ENCODE measurements at regions not wholly inside any gene's neighbourhood (a gene's known extent, or its start where the extent isn't known, plus 50 kb on each side); places are given as distances from the start of the nearest gene placed in this dataset.
A peak's percentile ranks its signal among the peaks of the same experiment; 100 is the strongest.
"Not testable (repeated sequence)": the region's sequence is repeated elsewhere in the genome, so short reads cannot be mapped to it uniquely, and the experiment has no call there.

- Mint-ChIP-seq H3K27ac (no peak overlapping the region), H3K4me3 (ENCODE audit: low read depth) (no peak overlapping the region), H3K9me3 (ENCODE audit: low read depth) (peaks cover 2% of the 10 kb centered on the region), H3K4me1 (ENCODE audit: low read depth) (no peaks in the 10 kb centered on the region), H3K36me3 (ENCODE audit: insufficient read depth) (no peaks in the 10 kb centered on the region), H3K27me3 (no peaks in the 10 kb centered on the region)
- no peak for TF ChIP-seq CTCF (IDR thresholded peaks at IDR 0.05; ENCODE audit: unreplicated experiment)
- no peak for DNase-seq (ENCODE audit: low spot score, unreplicated experiment)
Observed at GRCh38 chr2:185984670-185985069, 246.1 kb downstream of the FSIP2 start.

GRCh38 chr2:185988907-185989306, 250.3 kb downstream of the FSIP2 start:
- not testable (repeated sequence) for H3K9me3 Mint-ChIP-seq (ENCODE audit: low read depth); H3K27ac Mint-ChIP-seq; DNase-seq (ENCODE audit: low spot score, unreplicated experiment); H3K4me1 Mint-ChIP-seq (ENCODE audit: low read depth); H3K4me3 Mint-ChIP-seq (ENCODE audit: low read depth); H3K27me3 Mint-ChIP-seq; H3K36me3 Mint-ChIP-seq (ENCODE audit: insufficient read depth)

- H3K4me1 Mint-ChIP-seq (ENCODE audit: low read depth), result no peaks in the 10 kb centered on the region
- H3K27ac Mint-ChIP-seq, result peak overlapping the region; percentile 17
- no peaks in the 10 kb centered on the region for H3K36me3 Mint-ChIP-seq (ENCODE audit: insufficient read depth)
- H3K9me3 Mint-ChIP-seq (ENCODE audit: low read depth), result no peaks in the 10 kb centered on the region
- TF ChIP-seq CTCF (IDR thresholded peaks at IDR 0.05; ENCODE audit: unreplicated experiment), result no peak
- no peaks in the 10 kb centered on the region for H3K27me3 Mint-ChIP-seq
- DNase-seq (ENCODE audit: low spot score, unreplicated experiment), result no peak
- H3K4me3 Mint-ChIP-seq (ENCODE audit: low read depth), result no peak overlapping the region
Observed at GRCh38 chr2:185990861-185991525, 252.4 kb downstream of the FSIP2 start.

GRCh38 chr2:185998562-185999070, 260.0 kb downstream of the FSIP2 start:
- H3K4me1 Mint-ChIP-seq (ENCODE audit: low read depth), result no peaks in the 10 kb centered on the region
- H3K4me3 Mint-ChIP-seq (ENCODE audit: low read depth), result no peak overlapping the region
- no peak overlapping the region for H3K27ac Mint-ChIP-seq
- TF ChIP-seq CTCF (IDR thresholded peaks at IDR 0.05; ENCODE audit: unreplicated experiment), result no peak
- DNase-seq (ENCODE audit: low spot score, unreplicated experiment), result no peak
- no peaks in the 10 kb centered on the region for H3K36me3 Mint-ChIP-seq (ENCODE audit: insufficient read depth)
- no peaks in the 10 kb centered on the region for H3K27me3 Mint-ChIP-seq
- H3K9me3 Mint-ChIP-seq (ENCODE audit: low read depth), result no peaks in the 10 kb centered on the region

GRCh38 chr2:186009341-186009740, 270.7 kb downstream of the FSIP2 start:
- DNase-seq (ENCODE audit: low spot score, unreplicated experiment), result no peak
- H3K4me1 Mint-ChIP-seq (ENCODE audit: low read depth), result no peaks in the 10 kb centered on the region
- H3K4me3 Mint-ChIP-seq (ENCODE audit: low read depth), result no peak overlapping the region
- peaks cover 3% of the 10 kb centered on the region for H3K36me3 Mint-ChIP-seq (ENCODE audit: insufficient read depth)
- peaks cover 26% of the 10 kb centered on the region for H3K9me3 Mint-ChIP-seq (ENCODE audit: low read depth)
- no peak overlapping the region for H3K27ac Mint-ChIP-seq
- no peak for TF ChIP-seq CTCF (IDR thresholded peaks at IDR 0.05; ENCODE audit: unreplicated experiment)
- no peaks in the 10 kb centered on the region for H3K27me3 Mint-ChIP-seq

GRCh38 chr2:186017278-186017677, 278.7 kb downstream of the FSIP2 start:
- Mint-ChIP-seq H3K9me3 (ENCODE audit: low read depth) (peaks cover 15% of the 10 kb centered on the region), H3K27ac (no peak overlapping the region), H3K36me3 (ENCODE audit: insufficient read depth) (peaks cover 1% of the 10 kb centered on the region), H3K27me3 (no peaks in the 10 kb centered on the region), H3K4me3 (ENCODE audit: low read depth) (no peak overlapping the region), H3K4me1 (ENCODE audit: low read depth) (no peaks in the 10 kb centered on the region)
- no peak for DNase-seq (ENCODE audit: low spot score, unreplicated experiment)
- TF ChIP-seq CTCF (IDR thresholded peaks at IDR 0.05; ENCODE audit: unreplicated experiment), result no peak

All from progenitor cell of endocrine pancreas (in vitro differentiated cells).